HepG2 (cell line): ENCODE measurements at regions not wholly inside any gene's neighbourhood (a gene's known extent, or its start where the extent isn't known, plus 50 kb on each side); places are given as distances from the start of the nearest gene placed in this dataset.
"Not testable (repeated sequence)": the region's sequence is repeated elsewhere in the genome, so short reads cannot be mapped to it uniquely, and the experiment has no call there.

Experiments used
- ATAC-seq: fragments of 200-7000 bp; cut with Tn5 transposase; 3 replicates; pipeline ENCODE4 v1.9.1; 2020; ENCODE audit warnings: mild to moderate bottlenecking, moderate library complexity
- BruUV-seq: library from RNA; stranded (reverse); fragments of 400-500 nt; replicated peaks from 2 replicates; lab custom pipeline; 2021; lab: Mats Ljungman, UMichigan
- CTCF ChIA-PET: fragments of 300-600 bp; formaldehyde crosslinking; extraction: SDS; loops from one replicate; lab custom pipeline; 2021; ENCODE audit warnings: low total read pairs, inconsistent platforms, low intra/inter-chr PET ratio; lab: Yijun Ruan, JAX
- POLR2A ChIA-PET: fragments of 350-600 bp; sonication (Branson Sonifier 250); formaldehyde crosslinking; loops from one replicate; lab custom pipeline; 2020; ENCODE audit warnings: antibody characterized with exemption, inconsistent platforms; lab: Yijun Ruan, JAX
- DNase-seq: peaks from one replicate; pipeline ENCODE4 v3.0.0-alpha.2; 2015; ENCODE audit warnings: low spot score
- FAIRE-seq: peaks from 3 replicates; lab custom pipeline; 2011; peaks lifted over from hg19 to GRCh38; lab: Jason Lieb, UNC
- H2AFZ ChIP-seq: one replicate; pipeline ENCODE4 v1.6.1; 2011; ENCODE audit warnings: low read length, inconsistent platforms
- H3K27ac ChIP-seq: fragments of 300-600 bp; 3 replicates; pipeline ENCODE4 v1.8.0; 2011; ENCODE audit warnings: mixed run types, mild to moderate bottlenecking, mixed read lengths, low read length, inconsistent platforms; ENCODE audit not compliant: insufficient read depth; ENCODE audit errors: extremely low read length
- H3K27me3 ChIP-seq, 2 experiments: fragments of 200-600 bp in 1 of 2; 2 replicates in 1 of 2; 3 replicates in 1 of 2; pipeline versions ENCODE4 v1.6.0 to v1.8.0; 2011; ENCODE audit warnings: low read length in 2 of 2, mild to moderate bottlenecking in 2 of 2, moderate library complexity in 2 of 2, inconsistent platforms in 1 of 2; ENCODE audit not compliant: insufficient read depth in 2 of 2, control insufficient read depth in 1 of 2
- H3K36me3 ChIP-seq, 2 experiments: fragments of 200-600 bp in 1 of 2; replicated peaks in 1 of 2; 2 replicates in 1 of 2; 3 replicates in 1 of 2; pipeline versions ENCODE4 v1.5.1 to v1.8.0; 2011; ENCODE audit warnings: low read length in 2 of 2, inconsistent platforms in 1 of 2; ENCODE audit not compliant: insufficient read depth in 2 of 2, control insufficient read depth in 1 of 2
- H3K4me1 ChIP-seq: 2 replicates; pipeline ENCODE4 v1.5.1; 2012; ENCODE audit warnings: low read length, inconsistent platforms; ENCODE audit not compliant: insufficient read depth
- H3K4me2 ChIP-seq: 2 replicates; pipeline ENCODE4 v1.6.0; 2011; ENCODE audit warnings: low read depth, low read length, inconsistent platforms
- H3K4me3 ChIP-seq, 3 experiments: fragments of 200-600 bp in 1 of 3; sonication (generic), shearing (Covaris generic) in 1 of 3; replicated peaks in 1 of 3; 2 replicates each; pipeline ENCODE4 v1.5.1; 2011 to 2016; ENCODE audit warnings: low read length in 3 of 3, inconsistent platforms in 2 of 3, low read depth in 2 of 3, mild to moderate bottlenecking in 2 of 3, control low read depth in 1 of 3, mixed read lengths in 1 of 3; ENCODE audit not compliant: insufficient read depth in 1 of 3
- H3K79me2 ChIP-seq: one replicate; pipeline ENCODE4 v1.6.1; 2011; ENCODE audit warnings: low read length, inconsistent platforms; ENCODE audit not compliant: insufficient read depth
- H3K9ac ChIP-seq: 2 replicates; pipeline ENCODE4 v1.6.0; 2011; ENCODE audit warnings: mild to moderate bottlenecking, low read depth, low read length, inconsistent platforms; ENCODE audit not compliant: insufficient read depth
- H3K9me3 ChIP-seq: 2 replicates; pipeline ENCODE4 v1.5.1; 2012; ENCODE audit warnings: mild to moderate bottlenecking, low read length
- H4K20me1 ChIP-seq: 2 replicates; pipeline ENCODE4 v1.6.0; 2011; ENCODE audit warnings: inconsistent platforms, mild to moderate bottlenecking, low read length, moderate library complexity; ENCODE audit not compliant: insufficient read depth
- BATF2 ChIP-seq: sonication (generic); formaldehyde crosslinking; IDR thresholded peaks from 2 replicates; pipeline ENCODE4 v1.8.0; 2022; ENCODE audit warnings: mild to moderate bottlenecking, missing genetic modification reagents, moderate library complexity
- CBX1 ChIP-seq: IDR thresholded peaks from one replicate; pipeline ENCODE4 v1.6.1; 2016; ENCODE audit warnings: antibody characterized with exemption, low read depth
- EHMT2 ChIP-seq: fragments of 200-600 bp; sonication (generic); IDR thresholded peaks from 2 replicates; pipeline ENCODE4 v1.7.0; 2017; ENCODE audit warnings: antibody characterized with exemption, low read depth, low read length, borderline replicate concordance
- FLYWCH1 ChIP-seq: sonication (generic); formaldehyde crosslinking; IDR thresholded peaks from 2 replicates; pipeline ENCODE4 v1.8.1; 2023; ENCODE audit warnings: mild to moderate bottlenecking, missing genetic modification reagents
- MAFG ChIP-seq: sonication (generic); formaldehyde crosslinking; IDR thresholded peaks from 2 replicates; pipeline ENCODE4 v1.5.1; 2020; ENCODE audit warnings: mild to moderate bottlenecking, missing genetic modification reagents
- MXD3 ChIP-seq: IDR thresholded peaks from 2 replicates; pipeline ENCODE4 v1.6.1; 2016; ENCODE audit warnings: mild to moderate bottlenecking, missing biosample characterization, missing genetic modification reagents
- PBX3 ChIP-seq: sonication (generic); formaldehyde crosslinking; IDR thresholded peaks from 2 replicates; pipeline ENCODE4 v1.8.1; 2023; ENCODE audit warnings: missing genetic modification reagents, inconsistent platforms, borderline replicate concordance
- PLRG1 ChIP-seq: fragments of 450-650 bp; conservative IDR thresholded peaks from 2 replicates; pipeline ENCODE4 v1.6.1; 2016
- SIN3B ChIP-seq: fragments of 150-350 bp; IDR thresholded peaks from 2 replicates; pipeline ENCODE4 v1.6.1; 2014; ENCODE audit warnings: low read length
- SP1 ChIP-seq, 2 experiments: fragments of 450-650 bp in 1 of 2; sonication (generic) in 1 of 2; formaldehyde crosslinking in 1 of 2; IDR thresholded peaks; 2 replicates each; pipeline versions ENCODE4 v1.4.0 to v1.6.1; 2016 to 2020; ENCODE audit warnings: missing genetic modification reagents in 1 of 2
- THAP9 ChIP-seq: sonication (generic); formaldehyde crosslinking; IDR thresholded peaks from 2 replicates; pipeline ENCODE4; 2020; ENCODE audit warnings: missing genetic modification reagents, mild to moderate bottlenecking, borderline replicate concordance
- ZBTB38 ChIP-seq: sonication (generic); formaldehyde crosslinking; IDR thresholded peaks from 2 replicates; pipeline ENCODE4 v1.5.1; 2020; ENCODE audit warnings: mild to moderate bottlenecking, missing genetic modification reagents
- ZFP62 ChIP-seq: sonication (generic); formaldehyde crosslinking; IDR thresholded peaks from 2 replicates; pipeline ENCODE4 v1.4.0; 2020; ENCODE audit warnings: missing genetic modification reagents
- ZNF510 ChIP-seq: sonication (generic); formaldehyde crosslinking; IDR thresholded peaks from 2 replicates; pipeline ENCODE4 v1.4.0; 2020; ENCODE audit warnings: low read depth, mild to moderate bottlenecking, missing genetic modification reagents
- ZNF746 ChIP-seq: sonication (generic); formaldehyde crosslinking; IDR thresholded peaks from 2 replicates; pipeline ENCODE4 v1.8.0; 2022; ENCODE audit warnings: mild to moderate bottlenecking, missing genetic modification reagents
- ZNF850 ChIP-seq: sonication (generic); formaldehyde crosslinking; conservative IDR thresholded peaks from 2 replicates; pipeline ENCODE4 v1.9.0; 2021; ENCODE audit warnings: mild to moderate bottlenecking, missing genetic modification reagents
- WGBS: methylation state at CpG from one replicate; pipeline ENCODE4 v1.1.6; 2017; ENCODE audit warnings: low lambda C conversion rate; 5-methylcytosine and 5-hydroxymethylcytosine counted together
- in situ Hi-C: cut with HindIII; loops from 2 replicates; pipeline ENCODE4 v1.10.0; 2017; ENCODE audit warnings: low pct_unique_long_range_greater_than_20kb; ENCODE audit not compliant: extremely low pct_ligation_motif_present
- intact Hi-C: fragments of 100-400 bp; cut with micrococcal nuclease; formaldehyde crosslinking; loops from one replicate; pipeline ENCODE4 v1.10.0; 2022; ENCODE audit not compliant: unreplicated experiment

- intact Hi-C loops = no loop called here
- no peaks in the 10 kb centered on the region for H3K27me3 ChIP-seq
- ATAC-seq (no peak), FAIRE-seq (no peak), DNase-seq (no peak)
- no peaks in the 10 kb centered on the region for H3K4me1 ChIP-seq
- WGBS = 15% methylated on average over 2 of the region's 2 CpGs
- H3K36me3 ChIP-seq = no peaks in the 10 kb centered on the region
- no peak overlapping the region for H3K4me2 ChIP-seq
- no peak overlapping the region for H2AFZ ChIP-seq
- H3K9ac ChIP-seq = no peak overlapping the region
- TF ChIP-seq ZNF746 (CRISPR knock-in tag) = no peak
- no peak for TF ChIP-seq ZNF510 (CRISPR knock-in tag)
- TF ChIP-seq FLYWCH1 (CRISPR knock-in tag) = no peak
- no peak for TF ChIP-seq ZNF850 (CRISPR knock-in tag)
- no peak for TF ChIP-seq PBX3 (CRISPR knock-in tag)
- TF ChIP-seq BATF2 (CRISPR knock-in tag) = no peak
- no peak for TF ChIP-seq MAFG (CRISPR knock-in tag)
- no peak for TF ChIP-seq ZFP62 (CRISPR knock-in tag)
- TF ChIP-seq MXD3 (CRISPR knock-in tag) = no peak
- no peak for TF ChIP-seq SIN3B
- no peak for TF ChIP-seq CBX1
- no peak for TF ChIP-seq SP1 (IDR thresholded peaks at IDR 0.05)
- TF ChIP-seq SP1 (CRISPR knock-in tag; IDR thresholded peaks at IDR 0.05) = no peak
- TF ChIP-seq THAP9 (CRISPR knock-in tag) = no peak
- TF ChIP-seq EHMT2 = no peak
- TF ChIP-seq ZBTB38 = no peak
- TF ChIP-seq PLRG1 = no peak
- H3K27ac ChIP-seq = no peak overlapping the region
- no peaks in the 10 kb centered on the region for H3K79me2 ChIP-seq
- CTCF ChIA-PET = no interaction called here
- BruUV-seq = no TSS peak
- H3K4me3 ChIP-seq = no peak overlapping the region
- H4K20me1 ChIP-seq = no peaks in the 10 kb centered on the region
- POLR2A ChIA-PET = no interaction called here
- in situ Hi-C loops = no loop called here
- H3K9me3 ChIP-seq = no peaks in the 10 kb centered on the region
Observed at GRCh38 chr12:89824822-89825221, 116.2 kb upstream of the ATP2B1 start.

GRCh38 chr12:89822992-89823391 is 114.4 kb upstream of the ATP2B1 start:
- H3K36me3 ChIP-seq, H3K4me3 ChIP-seq, CTCF ChIA-PET, FAIRE-seq, H3K79me2 ChIP-seq, H3K27ac ChIP-seq, in situ Hi-C loops, POLR2A ChIA-PET, ATAC-seq, intact Hi-C loops, H3K9ac ChIP-seq, H3K4me2 ChIP-seq, H2AFZ ChIP-seq, H3K9me3 ChIP-seq, DNase-seq, H3K4me1 ChIP-seq, H4K20me1 ChIP-seq, BruUV-seq, H3K27me3 ChIP-seq: not testable (repeated sequence)
- 71% methylated on average over 6 of the region's 6 CpGs for WGBS
